WTC11 (cell line): ENCODE measurements at regions not wholly inside any gene's neighbourhood (a gene's known extent, or its start where the extent isn't known, plus 50 kb on each side); places are given as distances from the start of the nearest gene placed in this dataset.

Source experiments
- CBFB ChIP-seq: sonication (generic); formaldehyde crosslinking; IDR thresholded peaks from 2 replicates; pipeline ENCODE4 v1.8.1; 2022; ENCODE audit warnings: mild to moderate bottlenecking, low read depth, missing genetic modification reagents
- CREB1 ChIP-seq: sonication (generic); formaldehyde crosslinking; IDR thresholded peaks from 2 replicates; pipeline ENCODE4 v1.8.0; 2023; ENCODE audit warnings: mild to moderate bottlenecking, missing genetic modification reagents
- CTCF ChIP-seq: fragments of 200-600 bp; IDR thresholded peaks from 2 replicates; pipeline ENCODE4 v1.8.0; 2022; ENCODE audit warnings: antibody characterized with exemption
- ESRRA ChIP-seq: sonication (generic); formaldehyde crosslinking; IDR thresholded peaks from 2 replicates; pipeline ENCODE4 v1.8.1; 2022; ENCODE audit warnings: mild to moderate bottlenecking, missing genetic modification reagents, borderline replicate concordance
- ETV6 ChIP-seq: sonication (generic); formaldehyde crosslinking; IDR thresholded peaks from 2 replicates; pipeline ENCODE4 v1.8.1; 2022; ENCODE audit warnings: mild to moderate bottlenecking, missing genetic modification reagents
- FOXP1 ChIP-seq: sonication (generic); formaldehyde crosslinking; IDR thresholded peaks from 2 replicates; pipeline ENCODE4 v1.8.0; 2022; ENCODE audit warnings: missing genetic modification reagents, mild to moderate bottlenecking, moderate library complexity, borderline replicate concordance
- GTF2I ChIP-seq: fragments of 250-450 bp; sonication (Bioruptor Pico); conservative IDR thresholded peaks from 2 replicates; pipeline ENCODE4 v1.4.0; 2021; ENCODE audit warnings: mild to moderate bottlenecking
- MAX ChIP-seq: sonication (generic); formaldehyde crosslinking; IDR thresholded peaks from 2 replicates; pipeline ENCODE4 v1.8.0; 2022; ENCODE audit warnings: mild to moderate bottlenecking, missing genetic modification reagents
- SMAD3 ChIP-seq: sonication (generic); formaldehyde crosslinking; IDR thresholded peaks from 2 replicates; pipeline ENCODE4 v1.8.0; 2022; ENCODE audit warnings: missing genetic modification reagents, mild to moderate bottlenecking, borderline replicate concordance
- TEAD1 ChIP-seq: sonication (generic); formaldehyde crosslinking; IDR thresholded peaks from 2 replicates; pipeline ENCODE4 v1.8.0; 2022; ENCODE audit warnings: mild to moderate bottlenecking, missing genetic modification reagents
- ZNF263 ChIP-seq: sonication (generic); formaldehyde crosslinking; IDR thresholded peaks from 2 replicates; pipeline ENCODE4 v1.8.1; 2022; ENCODE audit warnings: low read depth, mild to moderate bottlenecking, moderate library complexity, missing genetic modification reagents
- ZNF317 ChIP-seq: sonication (generic); formaldehyde crosslinking; IDR thresholded peaks from 2 replicates; pipeline ENCODE4 v1.8.1; 2023; ENCODE audit warnings: low read depth, mild to moderate bottlenecking, moderate library complexity, missing genetic modification reagents, borderline replicate concordance
- ZNF423 ChIP-seq: fragments of 250-450 bp; sonication (Bioruptor Pico); IDR thresholded peaks from 2 replicates; pipeline ENCODE4 v2.1.2; 2022; ENCODE audit warnings: mild to moderate bottlenecking, moderate library complexity

- TF ChIP-seq ZNF317 (CRISPR knock-in tag) (no peak), ZNF423 (CRISPR knock-in tag) (no peak), FOXP1 (CRISPR knock-in tag) (no peak), CREB1 (CRISPR knock-in tag) (no peak), CTCF (no peak), TEAD1 (CRISPR knock-in tag) (no peak), SMAD3 (CRISPR knock-in tag) (no peak), ETV6 (CRISPR knock-in tag) (no peak), MAX (CRISPR knock-in tag) (no peak), CBFB (CRISPR knock-in tag) (no peak), GTF2I (CRISPR knock-in tag) (no peak), ZNF263 (CRISPR knock-in tag) (no peak), ESRRA (CRISPR knock-in tag) (no peak)
Measured at GRCh38 chr9:82148901-82149461, 160.4 kb downstream of the SPATA31D1 start.
